H9 (cell line): ENCODE measurements at regions not wholly inside any gene's neighbourhood (a gene's known extent, or its start where the extent isn't known, plus 50 kb on each side); places are given as distances from the start of the nearest gene placed in this dataset.

Experiments
- DNase-seq: peaks from one replicate; pipeline ENCODE4 v3.0.0-alpha.2; 2017
- H2AFZ ChIP-seq: one replicate; pipeline ENCODE4 v1.6.1; 2013; ENCODE audit warnings: mild to moderate bottlenecking, low read length, control low read depth, moderate library complexity
- H2AK5ac ChIP-seq: 2 replicates; pipeline ENCODE4 v1.6.1; 2013; ENCODE audit warnings: low read length, control low read depth, mixed read lengths; ENCODE audit not compliant: insufficient read length
- H2BK120ac ChIP-seq: one replicate; pipeline ENCODE4 v1.6.1; 2013; ENCODE audit warnings: low read depth, mild to moderate bottlenecking, low read length, control low read depth, inconsistent platforms; ENCODE audit not compliant: poor library complexity, severe bottlenecking
- H2BK12ac ChIP-seq: 2 replicates; pipeline ENCODE4 v1.6.1; 2013; ENCODE audit warnings: low read length, control low read depth, mixed read lengths, low read depth; ENCODE audit not compliant: insufficient read length
- H2BK15ac ChIP-seq: 2 replicates; pipeline ENCODE4 v1.6.1; 2013; ENCODE audit warnings: low read depth, low read length, control low read depth
- H2BK20ac ChIP-seq: one replicate; pipeline ENCODE4 v1.6.1; 2013; ENCODE audit warnings: low read depth, mild to moderate bottlenecking, low read length, control low read depth, inconsistent platforms; ENCODE audit not compliant: poor library complexity, severe bottlenecking
- H2BK5ac ChIP-seq: 2 replicates; pipeline ENCODE4 v1.6.1; 2013; ENCODE audit warnings: low read length, control low read depth, mixed read lengths; ENCODE audit not compliant: insufficient read length
- H3K14ac ChIP-seq: 2 replicates; pipeline ENCODE4 v1.6.1; 2013; ENCODE audit warnings: low read length, control low read depth; ENCODE audit not compliant: insufficient read depth
- H3K18ac ChIP-seq: 2 replicates; pipeline ENCODE4 v1.6.1; 2013; ENCODE audit warnings: low read depth, mild to moderate bottlenecking, mixed read lengths, low read length, control low read depth; ENCODE audit not compliant: insufficient read length
- H3K23ac ChIP-seq: 2 replicates; pipeline ENCODE4 v1.6.1; 2013; ENCODE audit warnings: low read length, control low read depth, mixed read lengths, low read depth; ENCODE audit not compliant: insufficient read length
- H3K23me2 ChIP-seq: 2 replicates; pipeline ENCODE4 v1.6.1; 2013; ENCODE audit warnings: low read depth, mild to moderate bottlenecking, mixed read lengths, low read length, control low read depth; ENCODE audit not compliant: insufficient read length, poor library complexity, severe bottlenecking
- H3K27ac ChIP-seq: 2 replicates; pipeline ENCODE4 v1.5.1; 2013; ENCODE audit warnings: low read length, control low read depth, mixed read lengths, low read depth; ENCODE audit not compliant: insufficient read length
- H3K27me3 ChIP-seq: 2 replicates; pipeline ENCODE4 v1.6.1; 2013; ENCODE audit warnings: low read length, control low read depth, inconsistent platforms; ENCODE audit not compliant: insufficient read depth
- H3K4ac ChIP-seq: 2 replicates; pipeline ENCODE4 v1.6.1; 2013; ENCODE audit warnings: low read depth, mild to moderate bottlenecking, control low read depth, inconsistent platforms, low read length, moderate library complexity
- H3K4me1 ChIP-seq: 2 replicates; pipeline ENCODE4 v1.6.1; 2013; ENCODE audit warnings: low read length, control low read depth, inconsistent platforms; ENCODE audit not compliant: insufficient read depth
- H3K4me2 ChIP-seq: 2 replicates; pipeline ENCODE4 v1.6.1; 2013; ENCODE audit warnings: low read length, control low read depth, mixed read lengths; ENCODE audit not compliant: insufficient read length, insufficient read depth
- H3K56ac ChIP-seq: 2 replicates; pipeline ENCODE4 v1.6.1; 2013; ENCODE audit warnings: low read depth, mild to moderate bottlenecking, mixed read lengths, low read length, control low read depth; ENCODE audit not compliant: insufficient read length
- H3K79me1 ChIP-seq: 2 replicates; pipeline ENCODE4 v1.6.1; 2013; ENCODE audit warnings: low read depth, mild to moderate bottlenecking, moderate library complexity, low read length, control low read depth, inconsistent platforms; ENCODE audit not compliant: insufficient read depth, poor library complexity, severe bottlenecking
- H3K79me2 ChIP-seq: 2 replicates; pipeline ENCODE4 v1.6.1; 2013; ENCODE audit warnings: low read length, control low read depth, inconsistent platforms; ENCODE audit not compliant: insufficient read depth
- H3K9ac ChIP-seq: 2 replicates; pipeline ENCODE4 v1.6.1; 2013; ENCODE audit warnings: low read length, control low read depth, mixed read lengths; ENCODE audit not compliant: insufficient read length; ENCODE audit errors: extremely low read depth
- H3K9me3 ChIP-seq: one replicate; pipeline ENCODE4 v1.6.1; 2013; ENCODE audit warnings: low read depth, low read length, inconsistent platforms; ENCODE audit not compliant: control insufficient read depth
- H3T11ph ChIP-seq: one replicate; pipeline ENCODE4 v1.6.1; 2013; ENCODE audit warnings: mild to moderate bottlenecking, low read length, control low read depth, inconsistent platforms
- H4K20me1 ChIP-seq: one replicate; pipeline ENCODE4 v1.6.1; 2013; ENCODE audit not compliant: control insufficient read depth, insufficient read length, insufficient read depth
- H4K5ac ChIP-seq: 2 replicates; pipeline ENCODE4 v1.6.1; 2013; ENCODE audit warnings: low read depth, mild to moderate bottlenecking, mixed read lengths, low read length, control low read depth; ENCODE audit not compliant: insufficient read length
- H4K8ac ChIP-seq: replicated peaks from 2 replicates; pipeline ENCODE4 v1.6.1; 2013; ENCODE audit warnings: low read length, control low read depth, mixed read lengths, low read depth; ENCODE audit not compliant: insufficient read length
- H4K91ac ChIP-seq: 2 replicates; pipeline ENCODE4 v1.6.1; 2013; ENCODE audit warnings: low read depth, mild to moderate bottlenecking, moderate library complexity, mixed read lengths, low read length, control low read depth; ENCODE audit not compliant: insufficient read length
- H3K27ac Mint-ChIP-seq, 3 experiments: 2 replicates in 2 of 3; 3 replicates in 1 of 3; pipeline ENCODE4 v1.8.0; 2020 to 2021; ENCODE audit warnings: mixed read lengths in 3 of 3, mild to moderate bottlenecking in 1 of 3, moderate library complexity in 1 of 3
- H3K27me3 Mint-ChIP-seq: 2 replicates; pipeline ENCODE4 v1.8.0; 2021; ENCODE audit warnings: low read depth, mild to moderate bottlenecking, moderate library complexity, mixed read lengths
- H3K36me3 Mint-ChIP-seq, 3 experiments: 2 replicates in 2 of 3; 3 replicates in 1 of 3; pipeline ENCODE4 v1.8.0; 2020 to 2021; ENCODE audit warnings: low read depth in 3 of 3, mixed read lengths in 3 of 3; ENCODE audit not compliant: insufficient read depth in 1 of 3
- H3K4me1 Mint-ChIP-seq, 2 experiments: 2 replicates each; pipeline ENCODE4 v1.8.0; 2020; ENCODE audit warnings: mixed read lengths in 2 of 2
- H3K4me3 Mint-ChIP-seq, 2 experiments: 2 replicates in 1 of 2; 3 replicates in 1 of 2; pipeline ENCODE4 v1.8.0; 2020 to 2021; ENCODE audit warnings: mild to moderate bottlenecking in 2 of 2, mixed read lengths in 2 of 2, moderate library complexity in 1 of 2
- H3K9me3 Mint-ChIP-seq, 2 experiments: 2 replicates in 1 of 2; 3 replicates in 1 of 2; pipeline ENCODE4 v1.8.0; 2020; ENCODE audit warnings: mild to moderate bottlenecking in 2 of 2, mixed read lengths in 2 of 2, moderate library complexity in 1 of 2
- WGBS: extraction: QIAGEN DNeasy Blood & Tissue Kit; methylation state at CpG from one replicate; pipeline ENCODE4 v1.1.7; 2013; ENCODE audit warnings: missing lambda C conversion rate, low lambda C conversion rate, mixed read lengths; ENCODE audit not compliant: insufficient read length; ENCODE audit errors: extremely low coverage; 5-methylcytosine and 5-hydroxymethylcytosine counted together
- TF ChIP-seq, protein P1 (sequence below): fragments of 200-600 bp; sonication (generic); conservative IDR thresholded peaks from 3 replicates; pipeline ENCODE4 v1.8.0; 2021; ENCODE audit warnings: antibody characterized with exemption, mild to moderate bottlenecking

DNA sequence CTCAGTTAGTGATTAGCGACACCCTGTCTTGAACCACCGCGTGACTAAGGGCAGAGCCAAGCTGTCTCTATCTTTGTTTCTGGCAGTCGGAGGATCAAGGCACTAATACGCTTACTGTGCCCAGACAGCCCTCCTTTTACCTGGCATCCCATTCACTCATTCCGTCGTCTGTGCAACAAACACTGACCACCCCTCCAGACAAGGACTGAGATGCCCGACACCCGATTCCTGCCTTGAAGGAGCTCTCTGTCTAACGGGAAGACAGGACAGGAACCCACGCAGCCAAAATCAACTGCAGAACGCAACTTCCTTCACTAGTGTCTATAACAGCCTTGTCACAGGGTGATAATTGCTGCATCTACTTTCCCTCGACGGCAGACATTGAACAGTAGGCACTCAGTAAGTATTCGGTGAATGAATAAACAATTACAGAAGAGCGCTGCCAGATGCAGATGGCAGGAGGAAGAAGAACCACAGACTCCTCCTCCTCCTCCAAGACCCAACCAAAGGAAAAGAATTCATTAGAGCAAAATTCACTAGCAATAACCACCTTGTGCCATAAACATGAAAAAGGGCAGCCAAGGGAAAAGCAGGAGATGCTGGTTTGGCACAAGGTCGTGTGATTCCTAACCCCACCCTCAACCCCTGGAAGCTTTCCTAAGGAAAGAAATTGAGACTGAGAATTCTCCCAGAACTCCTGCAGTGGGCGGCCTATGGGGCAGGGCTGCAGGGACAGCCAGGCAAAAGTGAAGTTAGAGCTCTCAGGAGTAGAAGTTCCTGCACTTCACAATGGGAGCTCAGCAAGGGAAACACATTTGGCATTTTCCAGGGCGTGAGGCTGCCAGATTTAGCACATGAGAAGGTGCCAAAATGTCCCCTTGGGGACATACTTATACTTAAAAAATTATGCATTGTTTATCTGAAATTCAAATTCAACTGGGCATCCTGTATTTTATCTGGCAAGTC lies 186.6 kb upstream of the DIO3 start:
- Histone ChIP-seq H3K79me2 (no peaks in the 10 kb centered on the region), H3K18ac (no peak overlapping the region), H3K79me1 (no peaks in the 10 kb centered on the region), H2BK12ac (no peak overlapping the region), H3K9me3 (no peaks in the 10 kb centered on the region), H4K91ac (no peak overlapping the region), H3K4ac (no peak overlapping the region), H3K23ac (no peak overlapping the region), H3T11ph (no peak overlapping the region), H4K8ac (no peak overlapping the region), H3K23me2 (no peaks in the 10 kb centered on the region), H3K27ac (no peak overlapping the region), H3K14ac (no peak overlapping the region), H3K56ac (no peak overlapping the region), H3K4me2 (no peak overlapping the region), H2BK15ac (no peak overlapping the region), H3K4me1 (no peaks in the 10 kb centered on the region), H2BK5ac (no peak overlapping the region), H4K20me1 (no peaks in the 10 kb centered on the region), H2AFZ (no peak overlapping the region), H3K9ac (no peak overlapping the region), H2BK20ac (no peak overlapping the region), H3K27me3 (no peaks in the 10 kb centered on the region), H4K5ac (no peak overlapping the region), H2BK120ac (no peak overlapping the region), H2AK5ac (no peak overlapping the region)
- TF ChIP-seq, protein P1, sequence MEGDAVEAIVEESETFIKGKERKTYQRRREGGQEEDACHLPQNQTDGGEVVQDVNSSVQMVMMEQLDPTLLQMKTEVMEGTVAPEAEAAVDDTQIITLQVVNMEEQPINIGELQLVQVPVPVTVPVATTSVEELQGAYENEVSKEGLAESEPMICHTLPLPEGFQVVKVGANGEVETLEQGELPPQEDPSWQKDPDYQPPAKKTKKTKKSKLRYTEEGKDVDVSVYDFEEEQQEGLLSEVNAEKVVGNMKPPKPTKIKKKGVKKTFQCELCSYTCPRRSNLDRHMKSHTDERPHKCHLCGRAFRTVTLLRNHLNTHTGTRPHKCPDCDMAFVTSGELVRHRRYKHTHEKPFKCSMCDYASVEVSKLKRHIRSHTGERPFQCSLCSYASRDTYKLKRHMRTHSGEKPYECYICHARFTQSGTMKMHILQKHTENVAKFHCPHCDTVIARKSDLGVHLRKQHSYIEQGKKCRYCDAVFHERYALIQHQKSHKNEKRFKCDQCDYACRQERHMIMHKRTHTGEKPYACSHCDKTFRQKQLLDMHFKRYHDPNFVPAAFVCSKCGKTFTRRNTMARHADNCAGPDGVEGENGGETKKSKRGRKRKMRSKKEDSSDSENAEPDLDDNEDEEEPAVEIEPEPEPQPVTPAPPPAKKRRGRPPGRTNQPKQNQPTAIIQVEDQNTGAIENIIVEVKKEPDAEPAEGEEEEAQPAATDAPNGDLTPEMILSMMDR = no peak
- H3K36me3 Mint-ChIP-seq = no peaks in the 10 kb centered on the region
- peaks cover 8% of the 10 kb centered on the region for H3K27me3 Mint-ChIP-seq
- H3K4me3 Mint-ChIP-seq = no peak overlapping the region
- H3K4me1 Mint-ChIP-seq = peaks cover 2 to 6% of the 10 kb centered on the region in 2 experiments; a peak in 3 of 4 replicates
- no peak overlapping the region for H3K27ac Mint-ChIP-seq
- DNase-seq = no peak
- no peaks in the 10 kb centered on the region for H3K9me3 Mint-ChIP-seq
- no CpG with 5 or more reads among the region's 19 CpGs for WGBS
